ENCODE measurements at regions not wholly inside any gene's neighbourhood (a gene's known extent, or its start where the extent isn't known, plus 50 kb on each side); places are given as distances from the start of the nearest gene placed in this dataset.

DNA sequence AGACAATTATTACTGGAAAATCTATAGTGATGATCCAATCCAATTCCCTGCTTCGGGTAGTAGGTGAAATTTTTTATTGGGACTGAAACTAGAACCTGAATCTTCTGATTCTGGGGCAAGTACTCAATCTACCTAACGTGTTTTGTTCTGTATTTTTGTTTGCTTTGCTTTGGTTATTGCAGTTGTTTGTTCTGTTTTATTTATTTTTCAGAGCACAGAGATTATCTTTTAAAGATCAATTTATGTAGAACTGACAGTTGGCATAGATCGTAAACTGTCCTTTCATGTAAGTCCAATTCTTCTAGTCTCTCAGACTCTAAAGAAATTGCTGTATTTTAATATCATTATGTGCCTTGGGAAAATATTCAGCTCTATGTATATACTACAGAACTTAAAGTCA lies 401.6 kb downstream of the ANXA1 start:
- TF ChIP-seq, protein P1, sequence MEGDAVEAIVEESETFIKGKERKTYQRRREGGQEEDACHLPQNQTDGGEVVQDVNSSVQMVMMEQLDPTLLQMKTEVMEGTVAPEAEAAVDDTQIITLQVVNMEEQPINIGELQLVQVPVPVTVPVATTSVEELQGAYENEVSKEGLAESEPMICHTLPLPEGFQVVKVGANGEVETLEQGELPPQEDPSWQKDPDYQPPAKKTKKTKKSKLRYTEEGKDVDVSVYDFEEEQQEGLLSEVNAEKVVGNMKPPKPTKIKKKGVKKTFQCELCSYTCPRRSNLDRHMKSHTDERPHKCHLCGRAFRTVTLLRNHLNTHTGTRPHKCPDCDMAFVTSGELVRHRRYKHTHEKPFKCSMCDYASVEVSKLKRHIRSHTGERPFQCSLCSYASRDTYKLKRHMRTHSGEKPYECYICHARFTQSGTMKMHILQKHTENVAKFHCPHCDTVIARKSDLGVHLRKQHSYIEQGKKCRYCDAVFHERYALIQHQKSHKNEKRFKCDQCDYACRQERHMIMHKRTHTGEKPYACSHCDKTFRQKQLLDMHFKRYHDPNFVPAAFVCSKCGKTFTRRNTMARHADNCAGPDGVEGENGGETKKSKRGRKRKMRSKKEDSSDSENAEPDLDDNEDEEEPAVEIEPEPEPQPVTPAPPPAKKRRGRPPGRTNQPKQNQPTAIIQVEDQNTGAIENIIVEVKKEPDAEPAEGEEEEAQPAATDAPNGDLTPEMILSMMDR (IDR thresholded peaks at IDR 0.05) = no peak
- no peak for TF ChIP-seq EZH2 (IDR thresholded peaks at IDR 0.05; ENCODE audit: borderline replicate concordance, insufficient read depth, low read depth, low read length, poor library complexity, severe bottlenecking)
